ENCODE measurements at regions not wholly inside any gene's neighbourhood (a gene's known extent, or its start where the extent isn't known, plus 50 kb on each side); places are given as distances from the start of the nearest gene placed in this dataset.

DNA sequence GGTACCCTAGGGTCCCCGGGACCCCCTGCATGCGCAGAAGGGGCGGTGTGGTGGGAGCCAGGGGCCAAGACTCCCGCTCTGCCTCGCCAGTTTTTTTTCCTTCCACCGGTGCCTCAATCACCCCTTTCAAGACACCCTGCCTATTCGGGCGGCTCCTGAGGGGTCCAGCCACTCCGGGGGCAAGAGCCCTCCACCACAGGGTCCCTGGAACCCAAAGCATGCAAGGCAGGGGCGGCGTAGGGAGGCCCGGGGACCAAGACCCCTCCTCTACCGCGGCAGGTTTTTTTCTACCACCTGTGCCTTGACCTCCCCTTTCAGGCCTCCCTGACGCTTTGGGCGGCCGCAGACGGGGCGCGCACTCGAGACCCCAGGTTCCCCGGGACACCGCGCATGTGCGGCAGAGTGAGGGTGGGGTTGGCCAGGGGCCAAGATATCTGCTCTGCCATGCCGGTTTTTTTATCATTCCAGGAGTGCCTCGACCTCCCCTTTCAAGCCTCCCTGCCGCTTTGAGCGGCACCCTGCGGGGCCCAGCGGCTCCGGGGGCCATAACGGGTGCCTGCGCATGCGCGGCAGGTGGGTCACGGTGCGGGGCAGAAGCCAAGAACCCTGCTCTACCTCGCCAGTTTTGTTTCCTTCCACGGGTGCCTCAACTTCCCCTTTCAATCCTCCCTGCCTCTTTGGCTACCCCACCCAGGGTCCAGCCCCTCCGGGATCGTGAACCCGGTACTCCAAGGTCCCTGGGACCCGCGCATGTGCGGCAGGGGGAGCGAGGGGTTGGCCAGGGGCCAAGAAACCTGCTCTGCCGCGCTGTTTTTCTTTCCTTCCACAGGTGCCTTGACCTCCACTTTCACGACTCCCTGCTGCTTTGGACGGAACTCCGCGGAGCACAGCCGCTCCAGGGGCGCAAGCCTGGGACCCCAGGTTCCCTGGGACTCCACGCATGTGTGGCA, 328.1 kb downstream of the ALG10 start:
- Histone ChIP-seq H3K9me3 (ENCODE audit: control insufficient read depth, low read length) (no peaks in the 10 kb centered on the region), H3K36me3 (ENCODE audit: control insufficient read depth, insufficient read depth, low read length, severe bottlenecking) (no peaks in the 10 kb centered on the region), H3K4me3 (ENCODE audit: low read length) (no peak overlapping the region), H3K27me3 (replicated peaks; ENCODE audit: control insufficient read depth, insufficient read depth, low read length) (no peaks in the 10 kb centered on the region), H3K4me1 (ENCODE audit: control insufficient read depth, insufficient read depth, low read length) (no peaks in the 10 kb centered on the region), H3K9ac (ENCODE audit: low read length) (no peak overlapping the region)
- no peak for DNase-seq (ENCODE audit: low read depth)

DNA sequence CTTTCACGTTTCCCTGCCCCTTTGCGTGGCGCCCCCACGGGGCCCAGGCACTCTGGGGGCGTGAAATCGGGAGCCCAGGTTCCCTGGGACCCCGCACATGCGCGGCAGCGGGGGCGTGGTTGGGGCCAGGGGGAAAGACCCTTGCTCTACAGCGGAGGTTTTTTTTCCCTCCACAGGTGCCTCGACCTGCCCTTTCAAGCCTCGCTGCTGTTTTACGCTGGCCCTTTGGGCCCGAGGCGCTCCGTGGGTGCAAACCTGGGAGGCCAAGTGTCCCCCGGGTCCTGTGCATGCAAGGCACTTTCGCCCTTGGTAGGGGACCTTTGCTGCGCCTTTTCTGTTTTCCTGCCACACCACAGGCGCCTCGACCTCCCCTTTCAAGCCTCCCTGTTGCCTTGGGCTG, 329.8 kb downstream of the ALG10 start:
- no peaks in the 10 kb centered on the region for H3K9me3 ChIP-seq (ENCODE audit: control insufficient read depth, low read length)
- no peak overlapping the region for H3K4me3 ChIP-seq (ENCODE audit: low read length)
- H3K27me3 ChIP-seq (replicated peaks; ENCODE audit: control insufficient read depth, insufficient read depth, low read length), result no peaks in the 10 kb centered on the region
- H3K36me3 ChIP-seq (ENCODE audit: control insufficient read depth, insufficient read depth, low read length, severe bottlenecking), result no peaks in the 10 kb centered on the region
- DNase-seq (ENCODE audit: low read depth), result no peak
- no peak overlapping the region for H3K9ac ChIP-seq (ENCODE audit: low read length)
- H3K4me1 ChIP-seq (ENCODE audit: control insufficient read depth, insufficient read depth, low read length), result no peaks in the 10 kb centered on the region

DNA sequence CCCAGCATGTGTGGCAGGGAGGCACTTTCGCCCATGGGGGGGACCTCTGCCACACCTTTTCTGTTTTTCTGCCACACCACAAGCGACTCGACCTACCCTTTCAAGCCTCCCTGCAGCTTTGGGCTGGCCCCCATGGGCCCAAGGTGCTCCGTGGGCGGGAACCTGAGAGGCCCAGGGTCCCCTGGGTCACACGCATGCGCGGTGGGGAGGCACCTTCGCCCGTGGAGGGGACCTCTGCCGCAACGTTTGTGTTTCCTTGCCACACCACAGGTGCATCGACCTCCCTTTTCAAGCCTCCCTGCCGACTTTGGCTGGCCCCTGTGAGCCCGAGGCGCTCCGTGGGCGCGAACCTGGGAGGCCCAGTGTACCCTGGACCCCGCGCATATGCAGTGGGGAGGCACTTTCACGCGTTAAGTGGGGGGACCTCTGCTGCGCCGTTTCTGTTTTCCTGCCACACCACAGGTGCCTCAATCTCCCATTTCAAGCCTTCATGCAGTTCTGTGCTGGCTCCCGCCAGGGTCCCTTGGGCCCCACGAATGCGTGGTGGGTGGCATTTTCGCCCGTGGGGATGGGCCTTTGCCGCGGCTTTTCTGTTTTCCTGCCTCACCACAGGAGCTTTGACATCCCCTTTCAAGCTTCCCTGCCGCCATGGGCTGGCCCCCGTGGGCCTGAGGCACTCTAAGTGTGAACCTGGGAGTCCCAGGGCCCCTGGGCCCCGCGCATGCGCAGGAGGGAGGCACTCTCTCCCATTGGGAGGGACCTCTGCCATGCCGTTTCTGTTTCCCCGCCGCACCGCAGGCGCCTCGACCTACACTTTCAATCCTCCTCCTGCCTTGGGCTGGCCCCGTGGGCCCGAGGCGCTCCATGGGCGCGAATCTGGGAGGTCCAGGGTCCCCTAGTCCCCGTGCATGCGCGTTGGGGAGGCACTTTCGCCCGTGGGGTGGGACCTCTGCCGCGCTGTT, 332.2 kb downstream of the ALG10 start:
- Histone ChIP-seq H3K4me1 (ENCODE audit: control insufficient read depth, insufficient read depth, low read length) (no peaks in the 10 kb centered on the region), H3K36me3 (ENCODE audit: control insufficient read depth, insufficient read depth, low read length, severe bottlenecking) (no peaks in the 10 kb centered on the region), H3K9me3 (ENCODE audit: control insufficient read depth, low read length) (no peaks in the 10 kb centered on the region), H3K4me3 (ENCODE audit: low read length) (no peak overlapping the region), H3K9ac (ENCODE audit: low read length) (no peak overlapping the region), H3K27me3 (replicated peaks; ENCODE audit: control insufficient read depth, insufficient read depth, low read length) (no peaks in the 10 kb centered on the region)
- DNase-seq (ENCODE audit: low read depth), result no peak

DNA sequence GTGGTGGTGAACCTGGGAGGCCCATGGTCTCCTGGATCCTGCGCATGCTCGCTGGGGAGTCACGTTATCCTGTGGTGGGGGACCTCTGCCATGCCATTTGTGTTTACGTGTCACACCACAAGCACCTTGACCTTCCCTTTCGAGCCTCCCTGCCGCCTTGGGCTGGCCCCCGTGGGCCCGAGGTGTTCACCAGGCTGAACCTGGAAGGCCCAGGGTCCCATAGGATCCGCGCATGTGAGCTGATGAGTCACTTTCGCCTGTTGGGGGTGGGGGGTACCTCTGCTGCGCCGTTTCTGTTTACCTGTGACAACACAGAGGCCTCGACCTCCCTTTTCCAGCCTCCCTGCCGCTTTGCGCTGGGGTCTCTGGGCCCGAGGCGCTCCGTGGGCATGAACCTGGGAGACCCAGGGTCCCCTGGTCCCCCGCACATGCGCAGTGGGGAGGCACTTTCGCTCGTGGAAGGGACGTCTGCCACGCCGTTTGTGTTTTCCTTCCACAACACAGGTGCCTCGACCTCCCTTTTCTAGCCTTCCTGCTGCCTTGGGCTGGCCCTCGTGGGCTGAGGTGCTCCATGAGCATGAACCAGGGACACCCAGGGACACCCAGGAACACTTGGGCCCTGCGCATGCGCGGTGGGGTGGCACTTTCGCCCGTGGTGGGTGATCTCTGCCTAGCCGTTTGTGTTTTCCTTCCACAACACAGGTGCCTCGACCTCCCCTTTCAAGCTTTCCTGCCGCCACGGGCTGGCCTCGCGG, 334.1 kb downstream of the ALG10 start:
- Histone ChIP-seq H3K9ac (ENCODE audit: low read length) (no peak overlapping the region), H3K9me3 (ENCODE audit: control insufficient read depth, low read length) (no peaks in the 10 kb centered on the region), H3K4me1 (ENCODE audit: control insufficient read depth, insufficient read depth, low read length) (no peaks in the 10 kb centered on the region), H3K27me3 (replicated peaks; ENCODE audit: control insufficient read depth, insufficient read depth, low read length) (no peaks in the 10 kb centered on the region), H3K4me3 (ENCODE audit: low read length) (no peak overlapping the region), H3K36me3 (ENCODE audit: control insufficient read depth, insufficient read depth, low read length, severe bottlenecking) (no peaks in the 10 kb centered on the region)
- no peak for DNase-seq (ENCODE audit: low read depth)

DNA sequence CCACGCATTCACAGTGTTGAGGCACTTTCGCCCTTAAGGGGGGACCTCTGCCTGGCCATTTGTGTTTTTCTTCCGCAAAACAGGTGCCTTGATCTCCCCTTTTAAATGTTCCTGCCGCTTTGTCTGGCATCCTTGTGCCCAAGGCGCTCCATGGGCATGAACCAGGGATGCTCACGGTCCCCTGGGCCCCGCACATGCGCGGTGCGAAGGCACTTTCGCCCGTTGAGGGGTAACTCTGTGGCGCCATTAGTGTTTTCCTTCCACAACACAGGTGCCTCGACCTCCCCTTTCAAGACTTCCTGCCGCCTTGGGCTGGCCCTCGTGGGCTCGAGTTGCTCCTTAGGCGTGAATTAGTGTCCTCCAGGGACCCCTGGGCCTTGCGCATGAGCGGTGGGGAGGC, 335.5 kb downstream of the ALG10 start:
- H3K9me3 ChIP-seq (ENCODE audit: control insufficient read depth, low read length), result no peaks in the 10 kb centered on the region
- no peak for DNase-seq (ENCODE audit: low read depth)
- H3K9ac ChIP-seq (ENCODE audit: low read length), result no peak overlapping the region
- H3K4me3 ChIP-seq (ENCODE audit: low read length), result no peak overlapping the region
- no peaks in the 10 kb centered on the region for H3K4me1 ChIP-seq (ENCODE audit: control insufficient read depth, insufficient read depth, low read length)
- no peaks in the 10 kb centered on the region for H3K36me3 ChIP-seq (ENCODE audit: control insufficient read depth, insufficient read depth, low read length, severe bottlenecking)
- H3K27me3 ChIP-seq (replicated peaks; ENCODE audit: control insufficient read depth, insufficient read depth, low read length), result no peaks in the 10 kb centered on the region

DNA sequence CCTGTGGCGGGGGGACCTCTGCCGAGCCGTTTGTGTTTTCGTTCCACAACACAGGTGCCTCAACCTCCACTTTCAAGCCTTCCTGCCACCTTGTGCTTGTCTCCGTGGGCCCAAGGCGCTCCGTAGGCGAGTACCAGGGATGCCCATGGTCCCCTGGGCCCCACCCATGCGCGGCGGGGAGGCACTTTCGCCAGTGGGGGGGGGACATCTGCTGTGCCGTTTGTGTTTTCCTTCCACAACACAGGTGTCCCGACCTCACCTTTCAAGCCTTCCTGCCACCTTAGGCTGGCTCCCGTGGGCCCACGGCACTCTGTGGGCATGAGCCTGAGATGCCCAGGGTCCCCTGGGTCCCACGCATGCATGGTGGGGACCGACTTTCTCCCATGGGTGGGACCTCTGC, 335.9 kb downstream of the ALG10 start:
- no peaks in the 10 kb centered on the region for H3K36me3 ChIP-seq (ENCODE audit: control insufficient read depth, insufficient read depth, low read length, severe bottlenecking)

DNA sequence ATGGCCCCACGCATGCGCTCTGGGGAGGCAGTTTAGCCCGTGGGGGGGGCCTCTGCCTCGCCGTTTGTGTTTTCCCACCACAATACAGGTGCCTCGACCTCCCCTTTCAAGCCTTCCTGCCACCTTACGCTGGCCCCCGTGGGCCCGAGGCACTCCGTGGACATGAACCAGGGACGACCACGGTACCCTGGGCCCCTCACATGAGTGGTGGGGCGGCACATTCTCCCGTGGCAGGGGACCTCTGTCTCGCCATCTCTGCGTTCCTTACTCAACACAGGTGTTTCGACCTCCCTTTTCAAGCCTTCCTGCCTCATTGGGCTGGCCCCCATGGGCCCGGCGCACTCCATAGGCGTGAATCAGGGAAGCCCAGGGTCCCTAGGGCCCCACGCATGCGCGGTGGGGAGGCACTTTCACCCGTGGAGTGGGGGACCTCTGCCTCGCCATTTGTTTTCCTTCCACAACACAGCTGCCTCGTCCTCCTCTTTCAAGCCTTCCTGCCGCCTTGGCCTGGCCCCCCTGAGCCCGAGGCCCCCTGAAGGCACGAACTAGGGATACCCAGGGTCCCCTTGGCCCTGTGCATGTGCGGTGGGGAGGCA, 339.5 kb downstream of the ALG10 start:
- no peaks in the 10 kb centered on the region for H3K27me3 ChIP-seq (replicated peaks; ENCODE audit: control insufficient read depth, insufficient read depth, low read length)
- no peak for DNase-seq (ENCODE audit: low read depth)
- H3K36me3 ChIP-seq (ENCODE audit: control insufficient read depth, insufficient read depth, low read length, severe bottlenecking), result no peaks in the 10 kb centered on the region
- no peak overlapping the region for H3K4me3 ChIP-seq (ENCODE audit: low read length)
- H3K4me1 ChIP-seq (ENCODE audit: control insufficient read depth, insufficient read depth, low read length), result no peaks in the 10 kb centered on the region
- no peak overlapping the region for H3K9ac ChIP-seq (ENCODE audit: low read length)
- no peaks in the 10 kb centered on the region for H3K9me3 ChIP-seq (ENCODE audit: control insufficient read depth, low read length)

More for the DNA sequence above, 335.9 kb downstream of the ALG10 start:
- H3K27me3 ChIP-seq (replicated peaks; ENCODE audit: control insufficient read depth, insufficient read depth, low read length), result no peaks in the 10 kb centered on the region
- no peak overlapping the region for H3K9ac ChIP-seq (ENCODE audit: low read length)
- H3K9me3 ChIP-seq (ENCODE audit: control insufficient read depth, low read length), result no peaks in the 10 kb centered on the region
- H3K4me3 ChIP-seq (ENCODE audit: low read length), result no peak overlapping the region
- DNase-seq (ENCODE audit: low read depth), result no peak
- H3K4me1 ChIP-seq (ENCODE audit: control insufficient read depth, insufficient read depth, low read length), result no peaks in the 10 kb centered on the region

DNA sequence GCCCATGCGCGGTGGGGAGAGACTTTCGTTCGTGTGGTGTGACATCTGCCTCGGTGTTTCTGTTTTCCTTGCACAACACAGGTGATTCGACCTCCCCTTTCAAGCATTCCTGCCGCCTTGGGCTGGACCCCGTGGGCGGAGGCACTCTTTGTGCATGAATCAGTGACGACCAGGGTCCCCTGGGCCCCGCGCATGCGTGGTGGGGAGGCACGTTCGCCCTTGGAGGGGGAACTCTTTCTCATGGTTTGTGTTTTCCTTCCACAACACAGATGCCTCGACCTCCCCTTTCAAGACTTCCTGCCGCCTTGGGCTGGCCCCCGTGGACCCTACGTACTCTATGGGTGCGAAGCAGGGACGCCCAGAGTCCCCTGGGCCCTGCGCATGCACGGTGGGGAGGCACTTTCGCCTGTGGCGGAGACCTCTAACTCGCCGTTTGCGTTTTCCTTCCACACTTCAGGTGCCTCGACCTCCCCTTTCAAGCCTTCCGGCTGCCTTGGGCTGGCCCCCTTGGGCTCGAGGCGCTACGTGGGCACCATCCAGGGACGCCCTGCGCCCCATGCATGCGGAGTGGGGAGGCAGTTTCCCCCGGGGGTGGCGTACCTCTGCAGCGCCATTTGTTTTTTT, 340.9 kb downstream of the ALG10 start:
- DNase-seq (ENCODE audit: low read depth), result no peak
- H3K4me3 ChIP-seq (ENCODE audit: low read length), result no peak overlapping the region
- H3K4me1 ChIP-seq (ENCODE audit: control insufficient read depth, insufficient read depth, low read length), result no peaks in the 10 kb centered on the region
- no peaks in the 10 kb centered on the region for H3K9me3 ChIP-seq (ENCODE audit: control insufficient read depth, low read length)
- H3K9ac ChIP-seq (ENCODE audit: low read length), result no peak overlapping the region
- no peaks in the 10 kb centered on the region for H3K27me3 ChIP-seq (replicated peaks; ENCODE audit: control insufficient read depth, insufficient read depth, low read length)
- no peaks in the 10 kb centered on the region for H3K36me3 ChIP-seq (ENCODE audit: control insufficient read depth, insufficient read depth, low read length, severe bottlenecking)

DNA sequence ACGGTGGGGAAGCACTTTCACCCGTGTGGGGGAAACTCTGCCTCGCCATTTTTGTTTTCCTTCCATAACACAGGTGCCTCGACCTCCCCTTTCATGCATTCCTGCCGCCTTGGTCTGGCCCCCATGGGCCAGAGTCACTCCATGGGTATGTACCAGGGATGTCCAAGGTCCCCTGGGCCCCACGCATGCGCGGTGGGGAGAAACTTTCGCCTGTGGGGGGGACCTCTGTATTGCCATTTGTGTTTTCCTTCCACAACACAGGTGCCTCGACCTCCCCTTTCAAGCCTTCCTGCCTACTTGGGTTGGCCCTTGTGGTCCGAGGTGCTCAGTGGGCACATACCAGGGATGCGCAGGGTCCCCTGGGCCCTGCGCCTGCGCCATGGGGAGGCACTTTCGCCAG, 345.8 kb downstream of the ALG10 start:
- Histone ChIP-seq H3K9me3 (ENCODE audit: control insufficient read depth, low read length) (no peaks in the 10 kb centered on the region), H3K27me3 (replicated peaks; ENCODE audit: control insufficient read depth, insufficient read depth, low read length) (no peaks in the 10 kb centered on the region), H3K36me3 (ENCODE audit: control insufficient read depth, insufficient read depth, low read length, severe bottlenecking) (no peaks in the 10 kb centered on the region), H3K4me3 (ENCODE audit: low read length) (no peak overlapping the region), H3K9ac (ENCODE audit: low read length) (no peak overlapping the region), H3K4me1 (ENCODE audit: control insufficient read depth, insufficient read depth, low read length) (no peaks in the 10 kb centered on the region)
- DNase-seq (ENCODE audit: low read depth), result no peak

DNA sequence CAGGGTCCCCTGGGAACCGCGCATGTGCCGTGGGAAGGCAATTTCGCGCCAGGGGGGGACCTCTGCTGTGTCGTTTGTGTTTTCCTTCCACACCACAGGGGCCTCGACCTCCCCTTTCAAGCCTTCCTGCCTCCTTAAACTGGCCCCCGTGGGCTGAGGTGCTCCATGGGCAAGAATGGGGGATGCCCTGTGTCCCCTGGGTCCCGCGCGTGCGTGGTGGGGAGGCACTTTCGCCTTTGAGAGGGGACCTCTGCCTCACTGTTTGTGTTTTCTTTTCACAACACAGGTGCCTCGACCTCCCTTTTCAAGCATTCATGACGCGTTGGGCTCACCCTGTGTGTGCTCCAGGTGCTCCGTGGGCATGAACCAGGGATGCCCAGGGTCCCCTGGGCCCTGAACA, 348.8 kb downstream of the ALG10 start:
- DNase-seq (ENCODE audit: low read depth), result no peak
- Histone ChIP-seq H3K9me3 (ENCODE audit: control insufficient read depth, low read length) (no peaks in the 10 kb centered on the region), H3K36me3 (ENCODE audit: control insufficient read depth, insufficient read depth, low read length, severe bottlenecking) (no peaks in the 10 kb centered on the region), H3K4me1 (ENCODE audit: control insufficient read depth, insufficient read depth, low read length) (no peaks in the 10 kb centered on the region), H3K4me3 (ENCODE audit: low read length) (no peak overlapping the region), H3K9ac (ENCODE audit: low read length) (no peak overlapping the region), H3K27me3 (replicated peaks; ENCODE audit: control insufficient read depth, insufficient read depth, low read length) (no peaks in the 10 kb centered on the region)

All from adipocyte (in vitro differentiated cells).